22Rv1 (cell line): ENCODE measurements at regions not wholly inside any gene's neighbourhood (a gene's known extent, or its start where the extent isn't known, plus 50 kb on each side); places are given as distances from the start of the nearest gene placed in this dataset.

Source experiments
- ZFX ChIP-seq: fragments of 450-650 bp; IDR thresholded peaks from 2 replicates; pipeline ENCODE4 v1.6.1; 2017; ENCODE audit warnings: antibody characterized with exemption, borderline replicate concordance
- TF ChIP-seq, protein P1 (sequence below): fragments of 450-650 bp; IDR thresholded peaks from 2 replicates; pipeline ENCODE4 v1.5.1; 2017; ENCODE audit warnings: mild to moderate bottlenecking

DNA sequence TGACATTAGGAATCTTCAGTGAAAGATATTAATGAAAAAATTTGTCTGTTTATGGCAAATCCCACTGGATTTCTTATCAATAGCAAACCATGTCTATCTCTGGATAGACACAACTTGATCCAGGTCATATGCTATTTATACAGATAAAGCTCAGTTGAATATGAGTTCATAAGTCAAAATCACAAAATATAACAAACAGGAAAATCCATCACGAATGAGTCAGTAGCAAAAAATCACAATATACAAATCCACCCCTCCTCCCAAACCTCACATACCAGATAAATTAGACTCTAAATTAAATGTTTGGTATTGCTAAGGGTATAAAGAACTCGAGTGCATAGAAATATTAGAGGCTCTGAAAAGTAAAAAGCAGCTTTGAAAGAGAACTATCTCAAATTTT, 420.5 kb downstream of the TLL1 start:
- TF ChIP-seq, protein P1, sequence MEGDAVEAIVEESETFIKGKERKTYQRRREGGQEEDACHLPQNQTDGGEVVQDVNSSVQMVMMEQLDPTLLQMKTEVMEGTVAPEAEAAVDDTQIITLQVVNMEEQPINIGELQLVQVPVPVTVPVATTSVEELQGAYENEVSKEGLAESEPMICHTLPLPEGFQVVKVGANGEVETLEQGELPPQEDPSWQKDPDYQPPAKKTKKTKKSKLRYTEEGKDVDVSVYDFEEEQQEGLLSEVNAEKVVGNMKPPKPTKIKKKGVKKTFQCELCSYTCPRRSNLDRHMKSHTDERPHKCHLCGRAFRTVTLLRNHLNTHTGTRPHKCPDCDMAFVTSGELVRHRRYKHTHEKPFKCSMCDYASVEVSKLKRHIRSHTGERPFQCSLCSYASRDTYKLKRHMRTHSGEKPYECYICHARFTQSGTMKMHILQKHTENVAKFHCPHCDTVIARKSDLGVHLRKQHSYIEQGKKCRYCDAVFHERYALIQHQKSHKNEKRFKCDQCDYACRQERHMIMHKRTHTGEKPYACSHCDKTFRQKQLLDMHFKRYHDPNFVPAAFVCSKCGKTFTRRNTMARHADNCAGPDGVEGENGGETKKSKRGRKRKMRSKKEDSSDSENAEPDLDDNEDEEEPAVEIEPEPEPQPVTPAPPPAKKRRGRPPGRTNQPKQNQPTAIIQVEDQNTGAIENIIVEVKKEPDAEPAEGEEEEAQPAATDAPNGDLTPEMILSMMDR, result no peak
- TF ChIP-seq ZFX, result no peak
